ENCODE measurements at regions not wholly inside any gene's neighbourhood (a gene's known extent, or its start where the extent isn't known, plus 50 kb on each side); places are given as distances from the start of the nearest gene placed in this dataset.

DNA sequence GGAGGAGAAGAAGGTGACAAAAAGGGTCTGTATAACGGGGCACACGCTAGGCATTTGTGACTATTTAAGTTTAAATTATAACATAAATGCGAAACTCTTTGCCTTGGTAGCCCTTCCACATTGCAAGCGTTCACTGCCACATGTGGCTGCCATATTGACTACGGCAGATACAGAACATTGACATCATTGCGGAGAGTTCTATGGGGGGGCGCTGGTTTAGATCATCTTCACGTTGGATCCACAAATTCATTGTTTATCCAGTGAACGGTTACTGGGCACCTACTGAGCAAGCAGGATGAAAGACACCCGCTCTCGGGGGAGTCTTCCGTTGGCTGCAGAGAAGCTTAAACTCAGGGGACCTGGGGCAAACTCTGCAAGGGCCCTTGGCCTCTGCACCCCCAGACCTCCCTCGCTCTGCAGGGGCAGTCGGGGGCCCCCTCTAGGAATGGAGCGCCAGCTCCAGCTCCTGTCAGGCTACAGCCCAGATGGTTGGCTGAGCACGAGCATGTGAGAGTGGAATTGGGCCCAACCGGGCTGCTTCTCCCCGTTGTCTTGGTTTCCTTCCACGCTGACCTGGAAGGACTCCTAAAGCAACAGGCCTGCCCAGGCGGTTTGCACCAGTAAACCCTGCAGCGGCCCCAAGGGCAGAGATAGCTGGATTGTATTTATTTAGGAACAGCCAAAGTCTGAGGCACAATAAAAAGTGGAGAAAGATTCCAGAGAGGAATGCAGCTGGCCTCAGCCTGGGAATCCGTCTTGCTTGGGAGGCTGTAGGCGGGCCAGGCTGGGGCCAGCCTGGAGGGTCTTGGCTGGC lies 172.2 kb downstream of the SEC14L1 start (continued):
- TF ChIP-seq ZNF318 (CRISPR knock-in tag; IDR thresholded peaks at IDR 0.05) (no peak), MLXIP (CRISPR knock-in tag; IDR thresholded peaks at IDR 0.05; ENCODE audit: borderline replicate concordance) (no peak), ATM (IDR thresholded peaks at IDR 0.05; ENCODE audit: borderline replicate concordance) (no peak), KAT2B (IDR thresholded peaks at IDR 0.05; ENCODE audit: borderline replicate concordance, low read depth, low read length) (no peak), ZNF431 (CRISPR knock-in tag; IDR thresholded peaks at IDR 0.05; ENCODE audit: borderline replicate concordance, low read depth) (no peak), KLF11 (CRISPR knock-in tag; IDR thresholded peaks at IDR 0.05) (no peak), CBX1 (IDR thresholded peaks at IDR 0.05; ENCODE audit: low read depth) (no peak), ZNF256 (CRISPR knock-in tag; conservative IDR thresholded peaks at IDR 0.05) (no peak), JDP2 (CRISPR knock-in tag; IDR thresholded peaks at IDR 0.05; ENCODE audit: borderline replicate concordance) (no peak), ZNF780A (CRISPR knock-in tag; IDR thresholded peaks at IDR 0.05) (no peak), ZBTB7A (CRISPR knock-in tag; IDR thresholded peaks at IDR 0.05) (no peak)
- TF ChIP-seq, protein P1, sequence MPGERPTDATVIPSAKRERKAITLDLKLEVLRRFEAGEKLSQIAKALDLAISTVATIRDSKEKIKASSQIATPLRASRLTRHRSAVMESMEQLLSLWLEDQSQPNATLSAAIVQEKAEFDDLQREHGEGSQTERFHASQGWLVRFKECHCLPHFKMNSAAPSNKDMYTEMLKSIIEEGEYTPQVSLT (CRISPR knock-in tag; IDR thresholded peaks at IDR 0.05; ENCODE audit: borderline replicate concordance, low read depth), result no peak
- TF ChIP-seq, protein P2, sequence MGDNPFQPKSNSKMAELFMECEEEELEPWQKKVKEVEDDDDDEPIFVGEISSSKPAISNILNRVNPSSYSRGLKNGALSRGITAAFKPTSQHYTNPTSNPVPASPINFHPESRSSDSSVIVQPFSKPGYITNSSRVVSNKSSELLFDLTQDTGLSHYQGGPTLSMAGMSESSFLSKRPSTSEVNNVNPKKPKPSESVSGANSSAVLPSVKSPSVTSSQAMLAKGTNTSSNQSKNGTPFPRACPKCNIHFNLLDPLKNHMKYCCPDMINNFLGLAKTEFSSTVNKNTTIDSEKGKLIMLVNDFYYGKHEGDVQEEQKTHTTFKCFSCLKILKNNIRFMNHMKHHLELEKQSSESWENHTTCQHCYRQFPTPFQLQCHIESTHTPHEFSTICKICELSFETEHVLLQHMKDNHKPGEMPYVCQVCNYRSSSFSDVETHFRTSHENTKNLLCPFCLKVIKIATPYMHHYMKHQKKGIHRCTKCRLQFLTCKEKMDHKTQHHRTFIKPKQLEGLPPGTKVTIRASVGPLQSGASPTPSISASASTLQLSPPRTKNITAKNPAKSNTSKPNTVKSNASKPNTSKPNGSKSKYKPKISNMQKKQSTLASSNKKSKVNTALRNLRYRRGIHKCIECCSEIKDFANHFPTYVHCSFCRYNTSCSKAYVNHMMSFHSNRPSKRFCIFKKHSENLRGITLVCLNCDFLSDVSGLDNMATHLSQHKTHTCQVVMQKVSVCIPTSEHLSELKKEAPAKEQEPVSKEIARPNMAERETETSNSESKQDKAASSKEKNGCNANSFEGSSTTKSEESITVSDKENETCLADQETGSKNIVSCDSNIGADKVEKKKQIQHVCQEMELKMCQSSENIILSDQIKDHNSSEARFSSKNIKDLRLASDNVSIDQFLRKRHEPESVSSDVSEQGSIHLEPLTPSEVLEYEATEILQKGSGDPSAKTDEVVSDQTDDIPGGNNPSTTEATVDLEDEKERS (CRISPR knock-in tag; IDR thresholded peaks at IDR 0.05), result no peak

Data from HepG2 (cell line).